H1 (cell line): ENCODE measurements at regions not wholly inside any gene's neighbourhood (a gene's known extent, or its start where the extent isn't known, plus 50 kb on each side); places are given as distances from the start of the nearest gene placed in this dataset.

Source experiments
- CTCF ChIA-PET: fragments of 300-600 bp; sonication (Branson Sonifier 250); formaldehyde crosslinking; loops from one replicate; lab custom pipeline; 2021; ENCODE audit not compliant: partially characterized antibody; lab: Charles Lee
- POLR2A ChIA-PET: fragments of 300-600 bp; sonication (Branson Sonifier 250); formaldehyde crosslinking; loops from one replicate; lab custom pipeline; 2021; ENCODE audit warnings: inconsistent platforms; ENCODE audit not compliant: partially characterized antibody; lab: Charles Lee
- DNase-seq, 2 experiments: peaks; one replicate each; pipeline versions ENCODE4 v3.0.0 to v3.0.0-alpha.2; 2010 to 2022; ENCODE audit warnings: low spot score in 2 of 2, low read depth in 1 of 2, mixed read lengths in 1 of 2
- FAIRE-seq: peaks from 2 replicates; lab custom pipeline; 2011; peaks lifted over from hg19 to GRCh38; lab: Jason Lieb, UNC
- H2AFZ ChIP-seq: 2 replicates; pipeline ENCODE4 v1.8.1; 2012; ENCODE audit warnings: low read length, inconsistent platforms
- H2AK5ac ChIP-seq: 2 replicates; pipeline ENCODE4 v1.6.1; 2013; ENCODE audit warnings: low read depth, low read length
- H2BK120ac ChIP-seq: replicated peaks from 2 replicates; pipeline ENCODE3; 2013; ENCODE audit warnings: low read depth, low read length, inconsistent platforms
- H2BK12ac ChIP-seq: 2 replicates; pipeline ENCODE4 v1.6.1; 2013; ENCODE audit warnings: low read depth, low read length
- H2BK15ac ChIP-seq: 2 replicates; pipeline ENCODE4 v1.6.1; 2013; ENCODE audit warnings: low read length
- H2BK20ac ChIP-seq: 2 replicates; pipeline ENCODE4 v1.6.1; 2013; ENCODE audit warnings: low read length
- H2BK5ac ChIP-seq: 2 replicates; pipeline ENCODE4 v1.6.1; 2013; ENCODE audit warnings: low read depth, low read length
- H3K14ac ChIP-seq: 2 replicates; pipeline ENCODE4 v1.6.1; 2013; ENCODE audit warnings: inconsistent platforms; ENCODE audit not compliant: insufficient read length
- H3K18ac ChIP-seq: 2 replicates; pipeline ENCODE4 v1.6.1; 2013; ENCODE audit warnings: low read length; ENCODE audit errors: extremely low read depth
- H3K23ac ChIP-seq: 2 replicates; pipeline ENCODE4 v1.6.1; 2013; ENCODE audit warnings: inconsistent platforms; ENCODE audit not compliant: insufficient read length
- H3K23me2 ChIP-seq: 2 replicates; pipeline ENCODE4 v1.6.1; 2013; ENCODE audit warnings: low read depth, low read length
- H3K27ac ChIP-seq: 2 replicates; pipeline ENCODE4 v1.6.1; 2011; ENCODE audit warnings: low read depth, low read length, inconsistent platforms
- H3K27me3 ChIP-seq, 4 experiments: replicated peaks in 1 of 4; 1 replicate in 1 of 4; 2 replicates in 3 of 4; pipeline versions ENCODE4 v1.6.1 to v1.8.1; 2011 to 2013; ENCODE audit warnings: low read length in 3 of 4, mild to moderate bottlenecking in 3 of 4, inconsistent platforms in 2 of 4, mixed read lengths in 2 of 4, moderate library complexity in 1 of 4; ENCODE audit not compliant: control insufficient read depth in 3 of 4, insufficient read depth in 3 of 4; ENCODE audit errors: extremely low read depth in 1 of 4
- H3K36me3 ChIP-seq, 4 experiments: 2 replicates each; pipeline versions ENCODE4 v1.6.1 to v1.8.1; 2011 to 2013; ENCODE audit warnings: mild to moderate bottlenecking in 4 of 4, low read length in 3 of 4, moderate library complexity in 2 of 4, control low read depth in 1 of 4, inconsistent platforms in 1 of 4; ENCODE audit not compliant: insufficient read depth in 4 of 4, control insufficient read depth in 2 of 4
- H3K4ac ChIP-seq: replicated peaks from 2 replicates; pipeline ENCODE3; 2013; ENCODE audit warnings: low read length, low read depth, mixed read lengths, inconsistent platforms; ENCODE audit not compliant: insufficient read length
- H3K4me1 ChIP-seq, 4 experiments: replicated peaks in 1 of 4; 1 replicate in 1 of 4; 2 replicates in 3 of 4; pipeline versions ENCODE4 v1.6.1 to v1.8.1; 2011 to 2013; ENCODE audit warnings: low read length in 3 of 4, inconsistent platforms in 2 of 4, mixed read lengths in 1 of 4; ENCODE audit not compliant: insufficient read depth in 4 of 4, control insufficient read depth in 3 of 4
- H3K4me2 ChIP-seq, 2 experiments: 2 replicates each; pipeline versions ENCODE4 v1.6.1 to v1.8.1; 2011 to 2013; ENCODE audit warnings: low read depth in 2 of 2, low read length in 2 of 2, control low read depth in 1 of 2, inconsistent platforms in 1 of 2, mild to moderate bottlenecking in 1 of 2; ENCODE audit not compliant: insufficient read depth in 1 of 2
- H3K4me3 ChIP-seq, 4 experiments: fragments of 200-600, 300-600 bp in 1 of 4; sonication (generic), shearing (Covaris generic), sonication (Bioruptor Twin) in 1 of 4; 2 replicates each; pipeline versions ENCODE4 v1.5.1 to v1.8.1; 2011 to 2016; ENCODE audit warnings: low read length in 4 of 4, low read depth in 3 of 4, control low read depth in 2 of 4, inconsistent platforms in 2 of 4, mild to moderate bottlenecking in 2 of 4, mixed read lengths in 1 of 4, moderate library complexity in 1 of 4; ENCODE audit not compliant: insufficient read depth in 2 of 4; ENCODE audit errors: extremely low read depth in 1 of 4
- H3K56ac ChIP-seq: replicated peaks from 2 replicates; pipeline ENCODE3; 2013; ENCODE audit warnings: low read depth, mild to moderate bottlenecking, mixed read lengths, low read length, inconsistent platforms; ENCODE audit not compliant: insufficient read length
- H3K79me1 ChIP-seq: 2 replicates; pipeline ENCODE4 v1.6.1; 2013; ENCODE audit warnings: low read depth, low read length, control low read depth
- H3K79me2 ChIP-seq, 2 experiments: 2 replicates each; pipeline versions ENCODE4 v1.6.1 to v1.8.1; 2012 to 2013; ENCODE audit warnings: low read length in 2 of 2, mild to moderate bottlenecking in 2 of 2, inconsistent platforms in 1 of 2; ENCODE audit not compliant: insufficient read depth in 2 of 2, control insufficient read depth in 1 of 2
- H3K9ac ChIP-seq, 4 experiments: replicated peaks in 1 of 4; 1 replicate in 1 of 4; 2 replicates in 3 of 4; pipeline versions ENCODE4 v1.6.1 to v1.8.1; 2011 to 2013; ENCODE audit warnings: low read depth in 3 of 4, low read length in 3 of 4, control low read depth in 2 of 4, mild to moderate bottlenecking in 2 of 4, moderate library complexity in 2 of 4, inconsistent platforms in 1 of 4; ENCODE audit errors: extremely low read depth in 1 of 4
- H3K9me3 ChIP-seq, 2 experiments: 2 replicates each; pipeline versions ENCODE4 v1.6.1 to v1.8.1; 2012 to 2013; ENCODE audit warnings: mild to moderate bottlenecking in 2 of 2, moderate library complexity in 2 of 2, control low read depth in 1 of 2, inconsistent platforms in 1 of 2, low read depth in 1 of 2, low read length in 1 of 2, mixed read lengths in 1 of 2; ENCODE audit not compliant: insufficient read depth in 2 of 2
- H4K20me1 ChIP-seq, 2 experiments: replicated peaks in 1 of 2; 2 replicates each; pipeline versions ENCODE3 to v1.8.1; 2011 to 2013; ENCODE audit warnings: inconsistent platforms in 2 of 2, low read length in 2 of 2, mild to moderate bottlenecking in 1 of 2; ENCODE audit not compliant: insufficient read depth in 2 of 2, control insufficient read depth in 1 of 2
- H4K5ac ChIP-seq: 2 replicates; pipeline ENCODE4 v1.6.1; 2013; ENCODE audit warnings: low read length, low read depth, mixed read lengths, inconsistent platforms; ENCODE audit not compliant: insufficient read length
- H4K8ac ChIP-seq: 2 replicates; pipeline ENCODE4 v1.8.0; 2013; ENCODE audit warnings: mild to moderate bottlenecking, moderate library complexity, low read length, inconsistent platforms; ENCODE audit not compliant: insufficient read depth; ENCODE audit errors: extremely low read depth
- H4K91ac ChIP-seq: replicated peaks from 2 replicates; pipeline ENCODE3; 2013; ENCODE audit warnings: low read length, mixed read lengths, inconsistent platforms; ENCODE audit not compliant: insufficient read length
- BACH1 ChIP-seq: IDR thresholded peaks from 2 replicates; pipeline ENCODE4 v1.6.1; 2012; ENCODE audit warnings: low read length, improper control_type of control experiment
- SP4 ChIP-seq: IDR thresholded peaks from 2 replicates; pipeline ENCODE4 v1.6.1; 2012; ENCODE audit warnings: low read length, inconsistent platforms
- WGBS, 2 experiments: shearing (Covaris generic) in 1 of 2; methylation state at CpG; one replicate each; pipeline versions ENCODE4 v1.1.6 to v1.1.7; 2013 to 2015; ENCODE audit warnings: low lambda C conversion rate in 2 of 2, mixed read lengths in 2 of 2, inconsistent platforms in 1 of 2, low coverage in 1 of 2, missing lambda C conversion rate in 1 of 2; ENCODE audit not compliant: insufficient replicate concordance in 2 of 2, insufficient coverage in 1 of 2, insufficient read length in 1 of 2; ENCODE audit errors: extremely low coverage in 1 of 2, missing lambda C conversion rate in 1 of 2; 5-methylcytosine and 5-hydroxymethylcytosine counted together

DNA sequence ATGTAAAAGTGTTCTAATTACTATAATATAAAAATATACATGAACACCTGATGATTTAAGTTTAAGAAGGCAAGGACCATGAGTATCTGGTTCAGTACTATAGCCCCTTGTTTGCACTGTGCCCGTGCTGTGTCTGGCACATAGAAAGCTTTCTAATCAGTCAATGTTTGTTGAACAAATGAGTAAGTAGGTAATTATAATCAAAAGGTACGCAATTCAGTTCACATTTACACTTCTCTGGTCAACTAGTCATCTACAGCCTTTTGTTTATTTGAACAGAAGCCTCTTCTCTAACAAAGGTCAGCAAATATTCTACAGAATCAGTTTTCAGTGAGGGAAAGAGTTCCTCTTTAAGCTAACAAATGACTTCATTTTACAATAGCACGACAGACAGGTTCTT, 523.3 kb downstream of the SMARCA1 start:
- no peak overlapping the region for H2BK120ac ChIP-seq
- TF ChIP-seq SP4 (no peak), BACH1 (no peak)

More for the DNA sequence above, 523.3 kb downstream of the SMARCA1 start:
- no peaks in the 10 kb centered on the region for H3K79me2 ChIP-seq
- POLR2A ChIA-PET: no interaction called here
- no peak overlapping the region for H3K14ac ChIP-seq
- no peaks in the 10 kb centered on the region for H3K9me3 ChIP-seq
- no peaks in the 10 kb centered on the region for H3K79me1 ChIP-seq
- H3K4me2 ChIP-seq: no peak overlapping the region
- no peak overlapping the region for H4K91ac ChIP-seq
- CTCF ChIA-PET: interaction anchor here (1.1 kb wide), 1 partner anchor 14 kb away, joined by 3 read pairs; no protein-coding TSS in a partner anchor
- no peak overlapping the region for H3K56ac ChIP-seq
- H3K4me1 ChIP-seq: no peaks in the 10 kb centered on the region
- H4K20me1 ChIP-seq: no peaks in the 10 kb centered on the region
- H3K23ac ChIP-seq: no peak overlapping the region
- H2BK5ac ChIP-seq: no peak overlapping the region
- no peak overlapping the region for H3K4ac ChIP-seq
- FAIRE-seq (no peak), DNase-seq (no peak)
- H2BK20ac ChIP-seq: no peak overlapping the region
- H4K5ac ChIP-seq: no peak overlapping the region
- no peaks in the 10 kb centered on the region for H3K36me3 ChIP-seq
- H3K27me3 ChIP-seq: no peaks in the 10 kb centered on the region
- no peak overlapping the region for H2AFZ ChIP-seq
- no peak overlapping the region for H3K27ac ChIP-seq
- H3K23me2 ChIP-seq: no peaks in the 10 kb centered on the region
- no peak overlapping the region for H2BK12ac ChIP-seq
- no peak overlapping the region for H4K8ac ChIP-seq
- no peak overlapping the region for H2AK5ac ChIP-seq
- no peak overlapping the region for H3K4me3 ChIP-seq
- H2BK15ac ChIP-seq: no peak overlapping the region
- no peak overlapping the region for H3K18ac ChIP-seq
- no peak overlapping the region for H3K9ac ChIP-seq
- 65% methylated on average over 3 of the region's 3 CpGs; no CpG with 5 or more reads in 1 of the 2 experiments for WGBS, 2 experiments
